Thyroid gland (tissue), 4 donors: ENCODE measurements at regions not wholly inside any gene's neighbourhood (a gene's known extent, or its start where the extent isn't known, plus 50 kb on each side); places are given as distances from the start of the nearest gene placed in this dataset.

Source experiments
- DNase-seq, 2 donors: peaks; one replicate each; pipeline ENCODE4 v3.0.0-alpha.2; 2019
- H3K27ac ChIP-seq, 3 donors: fragments of 200-600 bp; sonication (generic); 1 replicate in 2 of 3; 2 replicates in 1 of 3; pipeline ENCODE4 v1.5.1; 2016 to 2019; ENCODE audit warnings: mild to moderate bottlenecking in 1 of 3, moderate library complexity in 1 of 3
- H3K27me3 ChIP-seq: fragments of 200-600 bp; sonication (generic); one replicate; pipeline ENCODE4 v1.5.1; 2019
- H3K36me3 ChIP-seq, 2 donors: fragments of 200-600 bp; sonication (generic); one replicate each; pipeline ENCODE4 v1.5.1; 2016 to 2019
- H3K4me1 ChIP-seq, 2 donors: fragments of 200-600 bp; sonication (generic); one replicate each; pipeline ENCODE4 v1.5.1; 2017 to 2019
- H3K4me3 ChIP-seq, 3 donors: fragments of 200-600 bp; sonication (generic); replicated peaks in 1 of 3; 1 replicate in 2 of 3; 2 replicates in 1 of 3; pipeline ENCODE4 v1.5.1; 2016; ENCODE audit warnings: mild to moderate bottlenecking in 1 of 3
- H3K9me3 ChIP-seq: fragments of 200-600 bp; sonication (generic); one replicate; pipeline ENCODE4 v1.5.1; 2017
- POLR2A ChIP-seq, 2 donors: fragments of 450-650 bp; IDR thresholded peaks; one replicate each; pipeline ENCODE4 v1.6.1; 2017; ENCODE audit warnings: antibody characterized with exemption in 2 of 2, mild to moderate bottlenecking in 2 of 2, moderate library complexity in 1 of 2
- WGBS, 2 donors: methylation state at CpG; one replicate each; pipeline ENCODE4 v1.1.5; 2017; 5-methylcytosine and 5-hydroxymethylcytosine counted together
- intact Hi-C: fragments of 100-400 bp; cut with DNase I; formaldehyde crosslinking; loops from one replicate; pipeline ENCODE4 v1.15.1; 2023
- TF ChIP-seq, protein P1 (sequence below), 6 experiments: fragments of 200-600 bp in 3 of 6; fragments of 450-650 bp in 3 of 6; sonication (generic) in 3 of 6; IDR thresholded peaks; one replicate each; pipeline ENCODE4 v1.5.1; 2016 to 2019; ENCODE audit warnings: antibody characterized with exemption in 6 of 6, mild to moderate bottlenecking in 2 of 6, inconsistent platforms in 1 of 6, moderate library complexity in 1 of 6

DNA sequence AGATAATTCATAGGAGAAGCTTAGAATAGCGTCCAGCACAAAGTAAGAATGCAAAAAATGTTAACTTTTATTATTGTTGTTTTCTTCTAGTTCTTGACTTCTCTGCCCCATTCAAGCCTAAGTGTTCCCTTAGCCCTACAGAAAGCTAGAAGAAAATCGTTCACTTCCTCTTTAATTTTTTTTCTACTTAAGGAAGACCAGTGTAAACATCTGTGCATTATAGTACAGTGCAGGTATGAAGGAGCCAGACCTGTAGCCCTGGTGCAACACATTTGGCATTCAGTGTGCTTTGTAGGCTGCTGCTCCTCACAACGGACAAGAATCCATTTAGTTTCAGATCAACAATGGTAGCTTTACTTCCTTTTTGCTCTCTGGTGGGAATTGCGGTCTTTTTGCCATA, 127.8 kb upstream of the SLC7A14 start:
- Histone ChIP-seq H3K4me1 (no peaks in the 10 kb centered on the region), H3K27ac (no peak overlapping the region), H3K36me3 (no peaks in the 10 kb centered on the region), H3K4me3 (no peak overlapping the region), H3K9me3 (no peaks in the 10 kb centered on the region), H3K27me3 (no peaks in the 10 kb centered on the region)
- no peak for DNase-seq
- TF ChIP-seq, protein P1, sequence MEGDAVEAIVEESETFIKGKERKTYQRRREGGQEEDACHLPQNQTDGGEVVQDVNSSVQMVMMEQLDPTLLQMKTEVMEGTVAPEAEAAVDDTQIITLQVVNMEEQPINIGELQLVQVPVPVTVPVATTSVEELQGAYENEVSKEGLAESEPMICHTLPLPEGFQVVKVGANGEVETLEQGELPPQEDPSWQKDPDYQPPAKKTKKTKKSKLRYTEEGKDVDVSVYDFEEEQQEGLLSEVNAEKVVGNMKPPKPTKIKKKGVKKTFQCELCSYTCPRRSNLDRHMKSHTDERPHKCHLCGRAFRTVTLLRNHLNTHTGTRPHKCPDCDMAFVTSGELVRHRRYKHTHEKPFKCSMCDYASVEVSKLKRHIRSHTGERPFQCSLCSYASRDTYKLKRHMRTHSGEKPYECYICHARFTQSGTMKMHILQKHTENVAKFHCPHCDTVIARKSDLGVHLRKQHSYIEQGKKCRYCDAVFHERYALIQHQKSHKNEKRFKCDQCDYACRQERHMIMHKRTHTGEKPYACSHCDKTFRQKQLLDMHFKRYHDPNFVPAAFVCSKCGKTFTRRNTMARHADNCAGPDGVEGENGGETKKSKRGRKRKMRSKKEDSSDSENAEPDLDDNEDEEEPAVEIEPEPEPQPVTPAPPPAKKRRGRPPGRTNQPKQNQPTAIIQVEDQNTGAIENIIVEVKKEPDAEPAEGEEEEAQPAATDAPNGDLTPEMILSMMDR (IDR thresholded peaks at IDR 0.05), result no peak
- no peak for TF ChIP-seq POLR2A (IDR thresholded peaks at IDR 0.05)
- WGBS, 2 donors, result 56 to 61% methylated on average over 4 of the region's 4 CpGs
- intact Hi-C loops, result no loop called here

DNA sequence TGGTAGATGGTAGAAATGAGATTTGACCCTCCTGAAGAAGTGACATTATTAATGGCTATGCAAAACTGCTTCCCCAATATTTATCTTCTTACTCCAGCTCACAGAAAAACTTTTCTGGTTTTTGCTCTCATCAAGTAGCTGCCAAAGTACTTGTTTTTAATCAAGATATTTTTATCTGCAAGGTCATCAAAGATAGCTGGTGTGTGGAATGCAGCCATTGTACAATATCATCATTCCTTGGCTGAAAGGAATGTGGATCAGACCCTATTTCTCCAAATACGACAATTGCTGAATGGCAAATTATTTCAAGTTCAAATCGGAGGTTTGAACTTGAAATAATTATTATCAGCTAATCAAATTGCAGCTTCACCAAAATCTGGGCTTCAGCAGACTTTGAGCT, 126.9 kb upstream of the SLC7A14 start:
- 57 to 79% methylated on average over 2 of the region's 2 CpGs for WGBS, 2 donors
- intact Hi-C loops, result no loop called here

DNA sequence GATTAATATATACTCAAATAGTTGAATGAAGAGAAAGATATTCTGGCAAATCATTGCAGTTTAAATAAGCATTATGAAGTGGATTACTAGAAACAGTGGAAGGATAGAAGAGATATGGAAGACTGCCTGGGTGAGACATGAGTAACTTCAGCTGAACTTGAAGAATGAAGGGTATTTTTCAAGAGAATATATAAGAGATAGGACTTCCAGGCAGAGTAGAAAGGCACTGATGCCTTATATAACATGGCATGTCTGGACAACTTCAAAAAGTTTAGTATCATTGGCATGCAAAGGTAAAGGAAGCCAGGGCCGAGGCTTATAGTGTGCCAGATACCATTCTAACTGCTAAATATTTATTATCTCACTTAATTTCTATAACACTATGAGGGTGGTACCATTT, 126.5 kb upstream of the SLC7A14 start:
- Histone ChIP-seq H3K4me1 (no peaks in the 10 kb centered on the region), H3K27me3 (no peaks in the 10 kb centered on the region), H3K27ac (no peak overlapping the region), H3K9me3 (no peaks in the 10 kb centered on the region), H3K36me3 (no peaks in the 10 kb centered on the region), H3K4me3 (no peak overlapping the region)
- TF ChIP-seq, protein P1 (IDR thresholded peaks at IDR 0.05), result no peak
- TF ChIP-seq POLR2A (IDR thresholded peaks at IDR 0.05), result no peak
- DNase-seq, result no peak
- 84 to 85% methylated on average over 1 of the region's 1 CpG for WGBS, 2 donors
- intact Hi-C loops, result no loop called here

More for the DNA sequence above, 126.9 kb upstream of the SLC7A14 start:
- Histone ChIP-seq H3K4me3 (no peak overlapping the region), H3K27ac (no peak overlapping the region), H3K4me1 (no peaks in the 10 kb centered on the region), H3K9me3 (no peaks in the 10 kb centered on the region), H3K27me3 (no peaks in the 10 kb centered on the region), H3K36me3 (no peaks in the 10 kb centered on the region)
- TF ChIP-seq, protein P1 (IDR thresholded peaks at IDR 0.05), result no peak
- no peak for TF ChIP-seq POLR2A (IDR thresholded peaks at IDR 0.05)
- no peak for DNase-seq

DNA sequence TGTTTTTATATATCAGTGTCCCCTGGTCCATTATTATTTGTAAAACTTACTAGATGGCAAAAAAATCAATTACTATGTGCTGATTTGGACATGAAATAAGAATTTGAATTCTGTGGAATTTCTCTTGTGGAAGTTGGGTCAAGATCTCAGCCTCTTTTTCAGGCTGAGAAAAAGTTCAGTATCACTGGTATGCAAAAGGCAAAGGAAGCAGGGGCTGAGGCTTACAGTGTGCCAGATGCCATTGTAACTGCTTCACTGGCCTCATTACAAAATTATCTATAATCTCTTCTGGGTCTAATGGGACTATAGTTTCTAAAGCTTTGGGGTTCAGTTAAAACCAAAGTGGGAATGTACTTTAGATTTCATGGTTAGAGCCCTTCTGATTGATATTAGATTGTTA, 125.9 kb upstream of the SLC7A14 start:
- no peaks in the 10 kb centered on the region for H3K27me3 ChIP-seq
- intact Hi-C loops, result no loop called here
- TF ChIP-seq POLR2A (IDR thresholded peaks at IDR 0.05), result no peak
- TF ChIP-seq, protein P1 (IDR thresholded peaks at IDR 0.05), result no peak
- no peak for DNase-seq
- H3K4me3 ChIP-seq, result no peak overlapping the region
- H3K36me3 ChIP-seq, result no peaks in the 10 kb centered on the region
- H3K9me3 ChIP-seq, result no peaks in the 10 kb centered on the region
- no peaks in the 10 kb centered on the region for H3K4me1 ChIP-seq
- H3K27ac ChIP-seq, result no peak overlapping the region

DNA sequence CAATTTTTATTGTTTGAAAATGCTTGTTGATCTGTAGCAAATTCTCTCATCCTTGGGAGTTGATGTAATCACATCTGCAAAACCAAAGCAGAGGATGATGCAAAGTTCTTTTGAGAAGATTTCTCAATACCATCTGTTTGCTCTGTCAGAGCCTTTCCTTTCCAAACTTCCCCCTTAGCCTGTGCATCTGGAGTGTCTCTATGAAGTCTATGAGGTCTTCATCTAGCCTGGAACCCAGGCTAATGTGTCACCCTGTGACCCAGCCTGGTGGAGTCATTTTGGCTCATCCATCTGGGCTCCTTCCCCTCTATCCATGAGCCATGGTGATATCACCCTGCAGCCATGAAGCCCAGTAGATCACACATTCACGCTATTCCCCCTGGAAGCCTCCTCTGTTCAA, 123.2 kb upstream of the SLC7A14 start:
- intact Hi-C loops, result no loop called here
- H3K27me3 ChIP-seq, result no peaks in the 10 kb centered on the region
- H3K4me3 ChIP-seq, result no peak overlapping the region
- WGBS, 2 donors, result 83 to 91% methylated on average over 1 of the region's 1 CpG
- no peaks in the 10 kb centered on the region for H3K4me1 ChIP-seq
- no peaks in the 10 kb centered on the region for H3K9me3 ChIP-seq
- H3K36me3 ChIP-seq, result no peaks in the 10 kb centered on the region
- no peak for DNase-seq
- no peak overlapping the region for H3K27ac ChIP-seq
- no peak for TF ChIP-seq POLR2A (IDR thresholded peaks at IDR 0.05)
- TF ChIP-seq, protein P1 (IDR thresholded peaks at IDR 0.05), result no peak
